Skeletal muscle cell (primary cell): ENCODE measurements at regions not wholly inside any gene's neighbourhood (a gene's known extent, or its start where the extent isn't known, plus 50 kb on each side); places are given as distances from the start of the nearest gene placed in this dataset.

Source experiments
- DNase-seq: peaks from one replicate; pipeline ENCODE4 v3.0.0-alpha.2; 2010; ENCODE audit warnings: low read depth
- H3K4me3 ChIP-seq: 2 replicates; pipeline ENCODE4 v1.5.1; 2011; ENCODE audit warnings: low read depth, mild to moderate bottlenecking, control low read depth, low read length, moderate library complexity

DNA sequence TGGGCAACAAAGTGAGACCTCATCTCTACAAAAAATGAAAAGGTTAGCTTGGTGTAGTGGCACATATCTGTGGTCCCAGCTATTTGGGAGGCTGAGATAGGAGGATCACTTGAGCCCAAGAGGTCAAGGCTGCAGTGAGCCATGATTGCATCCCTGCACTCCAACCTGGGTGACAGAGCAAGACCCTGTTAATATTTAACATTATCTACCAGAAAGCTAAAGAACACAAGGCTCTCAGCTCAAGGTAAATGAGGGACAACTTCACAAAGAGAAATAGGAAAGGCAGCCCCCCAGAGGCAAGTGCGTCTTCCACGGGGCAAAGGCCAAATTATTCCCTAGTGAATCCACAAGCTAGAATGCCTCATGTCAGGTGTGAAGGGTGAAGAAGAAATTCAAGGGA lies 109.6 kb upstream of the PFKP start:
- no peak overlapping the region for H3K4me3 ChIP-seq
- no peak for DNase-seq

DNA sequence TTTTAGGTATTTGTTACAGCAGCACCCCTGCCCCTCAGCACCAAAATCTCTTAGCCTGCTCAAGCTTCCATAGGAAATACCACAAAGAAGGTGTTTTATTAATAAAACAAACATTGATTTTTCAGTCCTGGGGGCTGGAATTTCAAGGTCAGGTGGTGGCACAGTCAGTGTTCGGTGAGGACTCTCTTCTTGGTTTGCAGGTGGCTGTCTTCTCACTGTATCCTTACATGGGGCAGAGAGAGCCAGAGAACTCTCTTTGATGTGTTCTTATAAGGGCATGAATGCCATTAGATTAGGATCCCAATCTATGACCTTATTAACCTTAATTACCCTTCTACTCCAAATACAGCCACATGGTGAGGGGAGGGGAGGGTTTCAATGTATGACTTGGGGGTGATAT lies 112.3 kb upstream of the PFKP start:
- no peak for DNase-seq
- no peak overlapping the region for H3K4me3 ChIP-seq

DNA sequence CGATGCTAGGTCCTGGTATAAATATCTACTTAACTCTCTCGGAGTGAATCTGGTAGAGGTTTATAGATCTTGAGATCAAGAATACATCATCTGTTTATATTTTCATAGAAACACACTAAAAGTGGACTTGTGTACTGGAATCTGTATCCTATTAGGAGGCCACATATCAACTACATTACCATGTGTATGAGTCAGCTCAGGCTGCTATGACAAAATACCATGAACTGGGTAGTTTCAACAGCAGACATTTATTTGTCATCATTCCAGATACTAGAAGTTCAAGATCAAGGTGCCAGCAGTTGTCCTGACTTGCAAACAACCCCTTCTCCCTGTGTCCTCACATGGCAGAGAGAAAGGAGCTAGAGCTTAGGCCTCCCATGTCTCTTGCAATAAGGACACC lies 113.9 kb upstream of the PFKP start:
- DNase-seq = no peak
- H3K4me3 ChIP-seq = no peak overlapping the region

DNA sequence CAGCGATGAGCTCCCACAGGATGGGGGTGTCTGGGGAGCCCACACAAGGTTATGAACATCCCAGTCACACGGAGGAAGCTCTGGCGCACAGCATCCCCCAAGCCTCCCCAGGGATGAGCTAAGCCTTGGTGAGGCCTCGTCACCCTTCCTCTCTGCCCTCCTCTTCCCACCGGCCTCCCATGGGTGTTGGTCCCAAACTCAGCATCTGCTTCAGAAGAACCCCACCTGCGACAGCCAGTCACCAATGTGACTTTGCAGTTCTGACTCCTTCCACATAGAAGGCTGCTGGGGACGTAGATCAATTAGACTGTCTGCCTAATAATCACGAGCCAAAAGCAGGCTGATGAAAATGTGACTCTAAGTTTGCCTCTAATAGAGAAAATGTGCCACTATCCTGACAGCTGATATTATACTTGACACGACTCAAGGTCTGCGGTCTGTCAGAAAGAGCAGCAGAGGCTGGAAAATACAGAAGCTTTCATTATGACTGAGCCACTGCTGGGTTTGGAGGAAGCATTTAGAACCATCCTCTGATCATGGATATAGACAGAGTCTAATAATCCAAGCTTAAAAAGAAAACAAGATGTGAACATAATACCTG lies 116.0 kb upstream of the PFKP start:
- DNase-seq = no peak
- no peak overlapping the region for H3K4me3 ChIP-seq

DNA sequence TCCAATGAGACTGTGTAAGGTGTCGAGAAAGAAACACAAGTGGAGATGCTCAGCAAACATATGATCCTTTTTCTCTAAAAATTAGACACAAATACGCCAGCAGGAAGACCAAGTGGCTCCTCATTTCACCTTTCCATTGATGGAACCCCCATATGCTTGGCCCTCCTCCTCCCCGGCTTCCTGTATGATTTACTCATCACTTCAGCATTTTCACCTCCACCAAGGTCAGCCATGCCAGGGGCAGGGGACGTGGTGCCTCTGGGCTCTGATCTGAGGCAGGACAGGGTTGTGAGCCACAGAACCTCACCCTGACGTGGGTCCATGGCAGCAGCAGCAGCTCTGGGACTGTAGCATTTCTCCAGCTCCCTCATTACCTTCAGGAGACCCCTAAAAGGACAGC lies 116.8 kb upstream of the PFKP start:
- H3K4me3 ChIP-seq = no peak overlapping the region
- DNase-seq = no peak

DNA sequence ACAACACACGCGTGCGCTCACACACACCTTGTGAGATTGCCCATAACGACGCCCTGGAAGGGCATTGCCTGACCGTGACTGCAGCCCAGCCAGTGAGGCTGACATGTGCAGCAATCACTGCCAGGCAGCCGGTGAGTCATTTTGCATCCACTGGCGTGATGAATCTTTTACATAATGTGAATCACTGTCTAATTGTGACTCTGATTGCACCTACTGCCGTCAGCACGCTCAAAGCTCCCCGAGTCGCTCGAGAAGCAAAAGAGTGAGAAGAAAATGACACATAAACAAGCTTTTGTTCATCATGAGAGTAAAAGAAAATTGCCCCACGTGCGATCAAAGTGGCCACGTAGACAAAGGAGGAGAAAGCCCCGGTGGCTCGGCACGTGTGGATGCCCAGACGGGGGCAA lies 117.4 kb upstream of the PFKP start:
- no peak for DNase-seq
- no peak overlapping the region for H3K4me3 ChIP-seq

DNA sequence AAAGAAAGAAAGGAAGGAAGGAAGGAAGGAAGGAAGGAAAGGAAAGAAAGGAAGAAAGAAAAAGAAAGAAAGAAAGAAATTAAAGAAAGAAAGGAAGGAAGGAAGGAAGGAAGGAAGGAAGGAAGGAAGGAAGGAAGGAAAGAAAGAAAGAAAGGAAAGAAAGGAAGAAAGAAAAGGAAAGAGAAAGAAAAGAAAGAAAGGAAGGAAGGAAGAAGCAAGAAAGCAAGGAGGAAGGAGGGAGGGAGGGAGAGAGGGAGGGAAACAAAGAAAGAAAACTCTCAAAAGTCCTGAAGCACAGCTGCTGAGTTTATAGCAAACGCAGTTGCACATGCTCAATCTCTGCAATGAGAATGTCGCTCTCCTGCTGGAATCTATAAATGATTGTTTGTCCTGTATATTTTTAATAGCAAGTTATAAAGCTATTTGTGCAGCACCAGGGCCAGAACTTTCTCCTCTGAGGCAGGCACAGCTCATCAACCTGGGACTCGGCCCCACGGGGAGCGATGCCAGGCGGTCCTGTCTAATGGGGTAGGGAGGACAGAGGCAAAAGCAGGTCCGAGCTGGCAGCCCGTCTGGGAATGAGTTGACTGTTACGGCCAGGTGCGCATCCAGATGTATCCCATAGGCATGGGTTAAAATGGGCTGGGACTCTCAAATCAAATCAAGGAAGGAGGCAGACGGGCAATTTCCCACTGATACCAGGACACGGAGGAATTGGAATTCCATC lies 118.0 kb upstream of the PFKP start:
- no peak overlapping the region for H3K4me3 ChIP-seq
- no peak for DNase-seq

DNA sequence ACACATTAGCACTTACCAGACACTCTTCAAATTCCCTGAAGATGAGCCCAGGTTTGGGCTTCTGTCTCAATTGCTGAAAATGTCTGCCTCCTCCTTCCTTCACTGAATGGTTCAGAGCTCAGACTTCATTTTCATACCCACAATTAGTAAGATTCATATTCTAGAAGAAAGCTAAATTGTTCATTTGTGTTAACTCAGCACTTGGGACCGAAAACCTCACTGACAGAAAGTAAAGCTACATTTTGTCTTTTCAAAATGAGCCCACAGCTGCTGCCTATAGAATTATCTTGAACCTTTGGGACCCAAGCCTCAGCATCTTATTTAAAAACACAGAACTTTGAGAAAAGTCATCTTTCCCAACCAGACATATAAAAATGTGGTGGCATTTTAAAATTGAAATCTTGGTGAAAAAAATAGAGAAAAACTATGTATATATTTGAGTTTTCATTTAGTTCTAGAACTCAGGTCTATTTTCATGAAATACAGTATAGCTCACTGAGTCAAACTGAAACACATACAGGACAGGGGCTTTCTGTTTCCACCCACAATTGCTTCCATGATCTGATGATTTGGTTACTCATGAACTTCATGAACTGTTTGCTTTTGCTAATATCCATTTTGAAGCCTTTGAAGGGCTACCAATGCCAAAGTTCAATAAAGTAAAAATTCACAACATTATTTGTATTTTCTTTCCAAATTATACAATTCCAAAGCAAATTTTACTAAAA lies 119.1 kb upstream of the PFKP start:
- DNase-seq = no peak
- H3K4me3 ChIP-seq = no peak overlapping the region

DNA sequence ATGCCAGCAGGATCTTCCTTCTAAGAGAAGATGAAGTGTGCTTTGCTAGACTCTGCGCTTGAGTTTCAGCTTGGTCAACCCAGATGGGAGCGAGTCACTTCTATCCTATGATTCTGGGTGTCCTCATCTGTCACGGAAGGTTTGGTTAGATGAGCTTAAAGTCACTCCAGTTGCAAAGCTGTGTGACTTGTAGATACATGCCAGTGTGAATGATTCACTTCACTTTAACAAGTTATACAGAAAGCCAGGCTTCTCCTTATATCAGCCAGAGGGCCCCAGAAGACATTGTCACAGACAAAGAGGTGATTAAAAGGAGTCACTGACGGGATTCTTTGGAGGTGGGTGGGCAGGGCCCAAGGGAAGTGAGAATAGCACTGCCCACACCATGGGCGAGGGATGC lies 122.6 kb upstream of the PFKP start:
- DNase-seq = no peak
- no peak overlapping the region for H3K4me3 ChIP-seq

DNA sequence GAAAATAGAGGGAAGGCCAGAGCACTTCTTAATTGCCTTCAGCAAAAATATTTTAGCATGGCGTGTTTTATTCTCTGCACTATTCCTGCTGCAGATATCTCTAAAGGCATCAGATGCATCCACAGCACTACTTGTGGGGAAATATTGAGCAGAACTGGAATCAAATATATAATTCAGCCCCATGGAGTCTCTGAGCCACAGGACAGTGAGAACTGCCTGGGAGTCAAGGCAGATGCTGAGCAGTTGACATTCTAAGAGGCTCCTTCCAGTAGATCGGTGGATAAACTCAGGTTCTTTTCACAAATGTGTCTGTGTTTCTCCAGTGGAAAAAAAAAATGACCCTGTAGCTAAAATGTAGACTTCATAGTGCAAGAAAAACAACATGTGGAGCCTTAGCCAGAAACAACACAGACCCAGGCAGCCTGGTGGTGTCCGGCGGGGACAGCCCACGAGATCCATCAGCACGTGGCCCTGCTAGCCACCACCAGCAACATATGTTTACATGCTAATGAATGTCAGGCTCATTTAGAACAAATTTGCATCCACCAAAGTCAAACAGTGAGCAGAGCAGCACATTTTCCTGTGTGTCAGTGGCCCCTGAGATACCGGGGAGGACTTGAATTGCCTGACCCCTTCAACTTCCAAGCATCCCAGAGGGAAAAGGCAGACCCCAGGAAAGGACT lies 123.3 kb upstream of the PFKP start:
- no peak overlapping the region for H3K4me3 ChIP-seq
- no peak for DNase-seq

DNA sequence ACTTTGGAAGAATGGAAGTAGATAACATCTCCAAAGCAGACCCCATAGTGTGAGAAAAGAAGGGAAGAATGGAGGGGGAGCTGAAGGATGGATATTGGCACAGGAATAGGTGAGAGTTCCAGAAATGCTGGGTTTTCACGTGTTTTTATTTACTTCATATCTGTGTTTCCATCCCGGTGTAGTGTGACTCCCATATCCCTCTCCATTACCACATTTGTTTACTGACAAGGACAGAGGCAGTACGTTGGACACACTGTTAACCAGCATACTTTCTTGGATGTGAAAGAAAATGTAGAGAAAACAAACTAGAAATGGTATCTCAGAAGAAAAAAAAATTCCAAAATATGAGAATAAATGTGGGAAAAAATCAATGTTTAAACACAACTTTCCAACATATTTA lies 124.4 kb upstream of the PFKP start:
- DNase-seq = no peak
- no peak overlapping the region for H3K4me3 ChIP-seq

DNA sequence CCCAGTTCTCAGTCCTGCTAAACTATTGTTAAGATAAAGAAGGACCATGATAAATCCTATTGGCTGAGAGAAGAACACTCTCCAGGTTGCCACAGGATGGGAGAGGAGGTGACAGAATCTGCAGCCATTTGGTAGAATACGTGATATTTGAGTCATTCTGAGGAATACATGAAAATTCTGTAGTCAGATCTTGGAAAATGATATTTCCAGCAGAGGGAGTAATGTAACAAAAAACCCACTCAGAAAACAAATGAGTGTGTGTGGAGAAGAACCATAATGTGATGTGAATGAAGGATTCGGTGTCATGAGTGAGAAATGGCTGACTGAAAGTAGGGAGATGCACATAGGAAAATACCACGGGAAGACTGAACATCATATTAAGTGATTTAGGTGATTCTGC lies 128.5 kb upstream of the PFKP start:
- no peak overlapping the region for H3K4me3 ChIP-seq
- no peak for DNase-seq

DNA sequence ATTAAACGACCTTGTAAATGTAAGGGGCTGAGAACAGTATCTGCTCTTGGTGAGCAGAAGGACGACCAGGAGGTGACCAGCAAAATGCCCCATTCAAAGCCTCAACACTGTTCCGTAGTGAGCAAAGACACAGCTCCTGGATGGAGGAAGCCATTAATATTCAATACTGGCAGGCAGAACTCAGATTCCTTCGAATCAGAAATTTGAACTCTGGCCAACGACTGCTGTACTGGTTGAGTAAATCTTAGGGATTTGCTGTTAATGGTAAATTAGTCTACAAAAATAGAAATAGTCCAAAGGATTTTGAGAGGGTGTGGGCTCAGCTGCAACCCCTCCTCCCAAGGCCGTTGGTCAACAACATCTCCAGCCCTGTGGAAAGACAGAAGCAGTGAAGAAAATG lies 130.5 kb upstream of the PFKP start:
- no peak for DNase-seq
- no peak overlapping the region for H3K4me3 ChIP-seq

DNA sequence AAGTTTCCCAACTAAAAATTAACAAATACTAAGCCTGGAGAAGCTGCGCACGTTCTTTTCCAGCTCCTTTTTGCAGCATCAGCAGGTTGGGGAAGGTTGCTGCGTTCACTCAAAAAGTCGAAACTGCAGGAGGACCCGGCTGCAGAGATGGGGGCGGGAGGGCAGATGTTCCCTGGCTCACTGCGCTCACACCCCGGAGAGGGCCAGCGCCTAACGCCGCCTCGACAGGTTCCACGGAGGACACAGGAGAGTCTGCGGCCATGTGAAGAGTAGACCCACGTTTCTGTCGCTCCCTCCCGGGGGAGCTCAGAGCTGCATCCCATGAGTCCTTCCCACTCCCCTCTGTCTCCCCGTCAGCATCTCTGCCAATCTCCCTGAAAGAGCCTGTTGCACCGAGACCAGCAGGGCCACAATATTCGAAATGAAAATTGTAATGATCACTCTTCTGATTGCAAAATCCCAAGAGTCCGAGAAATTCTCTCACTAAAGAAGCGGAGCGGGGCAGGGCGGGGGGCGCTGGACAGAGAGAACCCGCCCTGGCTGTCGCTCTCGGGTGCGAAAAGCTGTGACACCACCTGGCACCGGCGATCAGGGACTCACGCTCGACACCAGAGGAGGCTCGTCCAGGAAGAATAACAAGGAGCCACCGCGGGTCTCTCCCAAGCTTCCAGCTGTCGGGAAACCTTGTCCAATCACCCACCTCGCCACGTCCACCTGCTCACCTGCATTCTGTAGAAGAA lies 131.5 kb upstream of the PFKP start:
- no peak overlapping the region for H3K4me3 ChIP-seq
- DNase-seq = no peak

DNA sequence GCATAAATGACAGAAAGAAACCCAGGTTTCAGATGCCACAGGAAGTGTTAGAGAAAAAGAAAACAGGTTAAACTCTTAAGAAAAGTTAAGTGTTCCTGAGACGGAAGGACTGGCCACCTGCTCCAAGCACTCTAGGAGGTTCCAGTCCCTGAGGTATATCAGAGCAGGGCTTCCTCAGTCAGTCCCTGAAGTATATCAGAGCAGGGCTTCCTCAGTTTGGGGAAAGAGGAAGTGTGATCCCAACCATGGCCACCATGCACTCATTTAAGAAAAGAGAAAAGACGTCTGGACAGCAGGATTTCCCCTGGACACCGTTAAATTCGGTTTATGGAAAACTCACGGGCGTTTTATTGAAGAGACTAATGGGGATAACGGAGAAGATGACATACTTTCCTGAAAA lies 133.4 kb upstream of the PFKP start:
- H3K4me3 ChIP-seq = no peak overlapping the region

DNA sequence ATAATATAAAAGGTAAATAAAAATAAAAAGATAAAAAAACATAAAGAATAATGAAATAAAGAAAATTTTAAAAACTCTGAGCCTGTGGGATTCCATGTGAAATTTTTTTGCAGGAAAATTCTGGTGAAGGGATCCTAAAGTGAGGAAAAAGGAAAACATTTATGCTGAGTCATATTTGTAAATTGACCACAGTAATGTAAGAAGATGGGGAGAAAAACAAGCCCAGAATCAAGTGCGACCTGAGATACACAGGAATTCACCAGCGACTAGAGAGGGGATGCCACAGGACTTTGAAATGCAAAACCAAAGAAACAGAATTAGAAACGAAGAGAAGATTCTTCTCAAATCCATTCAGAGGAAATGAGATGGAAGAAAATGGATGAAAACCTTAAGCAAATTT lies 133.8 kb upstream of the PFKP start:
- H3K4me3 ChIP-seq = no peak overlapping the region
- no peak for DNase-seq

More for the DNA sequence above, 133.4 kb upstream of the PFKP start:
- DNase-seq = no peak

DNA sequence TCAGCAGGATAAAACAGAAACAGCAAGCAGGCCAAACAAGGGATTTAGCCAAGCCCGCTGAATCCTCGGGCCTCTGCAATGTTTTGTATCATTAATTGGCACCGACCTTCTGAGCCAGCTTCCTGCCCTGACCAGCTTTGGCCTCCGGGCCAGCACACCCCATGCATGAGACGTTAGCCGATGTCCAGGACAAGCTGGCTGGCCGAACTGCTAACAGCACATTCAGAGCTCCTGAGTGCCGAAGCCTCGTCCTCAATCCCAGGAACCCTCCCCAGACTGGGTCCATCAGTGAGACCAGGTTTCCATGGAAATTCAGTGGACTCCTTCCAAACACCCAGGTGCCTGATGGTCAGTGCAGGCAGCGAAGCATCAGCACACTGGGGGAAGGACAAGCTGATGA lies 134.3 kb upstream of the PFKP start:
- no peak for DNase-seq
- H3K4me3 ChIP-seq = no peak overlapping the region

DNA sequence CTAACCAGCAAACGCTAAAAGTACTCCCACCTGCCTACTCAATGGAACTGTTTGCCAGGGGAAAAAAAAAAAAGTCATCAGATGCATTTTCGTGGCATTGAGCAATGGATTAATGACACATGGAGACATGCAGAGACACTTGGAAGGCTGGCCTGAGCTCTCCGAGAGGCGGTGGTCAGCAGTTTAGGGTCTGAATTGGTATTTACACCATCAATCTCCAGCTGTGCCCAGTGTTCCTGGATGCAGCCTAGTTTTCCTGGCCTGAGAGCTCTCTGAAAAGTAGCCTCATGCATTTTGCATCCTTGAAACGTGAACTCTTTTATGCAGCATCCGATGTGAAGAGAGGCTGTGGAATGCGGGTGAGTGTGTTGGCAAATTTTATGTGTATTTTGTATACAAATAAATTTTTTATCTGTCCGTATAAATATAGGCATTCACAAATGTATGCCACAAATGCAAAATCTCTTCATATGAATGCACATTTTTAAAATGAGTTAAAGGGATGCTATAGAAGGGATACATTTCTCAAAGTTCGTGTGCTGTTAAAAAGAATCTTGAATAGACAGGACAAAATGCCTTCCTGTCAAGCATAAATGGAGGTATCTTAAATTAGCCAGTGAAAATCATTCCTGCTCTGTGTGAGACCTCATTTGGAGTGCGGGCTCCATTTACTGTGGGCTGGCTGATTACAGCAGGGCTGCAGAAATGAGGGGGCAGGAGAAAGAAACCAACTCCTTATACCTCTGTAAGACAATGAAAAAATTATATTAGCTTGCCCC lies 137.7 kb upstream of the PFKP start:
- no peak overlapping the region for H3K4me3 ChIP-seq
- DNase-seq = no peak
